ENCODE measurements at regions not wholly inside any gene's neighbourhood (a gene's known extent, or its start where the extent isn't known, plus 50 kb on each side); places are given as distances from the start of the nearest gene placed in this dataset.
"Not testable (repeated sequence)": the region's sequence is repeated elsewhere in the genome, so short reads cannot be mapped to it uniquely, and the experiment has no call there.

DNA sequence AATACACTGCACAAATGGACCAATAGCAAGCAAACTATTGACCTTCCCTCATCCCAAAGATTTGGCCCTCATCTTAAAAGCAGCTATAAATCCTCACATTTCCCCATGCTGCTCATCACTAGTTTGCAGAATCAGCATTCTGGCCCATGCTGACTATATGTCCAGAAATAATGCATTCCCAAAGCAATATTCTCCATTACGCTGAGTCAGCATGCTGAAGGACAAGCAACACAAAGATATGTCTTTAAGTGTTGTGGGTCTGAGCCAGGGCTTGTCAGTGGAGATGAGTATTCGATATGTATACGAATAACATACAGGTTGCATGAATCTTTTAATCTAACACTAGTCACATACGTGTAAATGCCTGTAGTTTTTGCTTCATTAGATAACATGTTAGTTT is 1045.0 kb upstream of the DDX18 start:
- DNase-seq (ENCODE audit: low read depth in 2 of 2), result no peak

DNA sequence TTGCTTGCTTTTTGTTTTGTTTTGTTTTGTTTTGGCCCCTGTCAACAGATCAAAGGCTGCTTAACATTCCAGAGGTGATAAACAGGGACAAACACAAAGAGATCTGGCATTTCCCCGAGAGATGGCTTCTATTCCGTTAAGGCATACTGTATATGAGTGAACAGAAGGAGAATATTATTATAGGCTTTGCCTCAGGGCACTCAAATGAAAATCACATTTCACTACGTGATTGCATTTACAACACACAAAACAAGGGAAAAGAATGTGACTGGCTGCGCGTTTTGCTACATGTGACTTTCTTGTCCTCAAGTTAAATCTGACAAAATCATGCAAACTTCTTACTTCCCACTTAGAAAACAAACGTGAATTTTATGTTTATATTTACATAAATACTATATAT is 1037.9 kb upstream of the DDX18 start:
- DNase-seq (ENCODE audit: low read depth in 2 of 2), result no peak

DNA sequence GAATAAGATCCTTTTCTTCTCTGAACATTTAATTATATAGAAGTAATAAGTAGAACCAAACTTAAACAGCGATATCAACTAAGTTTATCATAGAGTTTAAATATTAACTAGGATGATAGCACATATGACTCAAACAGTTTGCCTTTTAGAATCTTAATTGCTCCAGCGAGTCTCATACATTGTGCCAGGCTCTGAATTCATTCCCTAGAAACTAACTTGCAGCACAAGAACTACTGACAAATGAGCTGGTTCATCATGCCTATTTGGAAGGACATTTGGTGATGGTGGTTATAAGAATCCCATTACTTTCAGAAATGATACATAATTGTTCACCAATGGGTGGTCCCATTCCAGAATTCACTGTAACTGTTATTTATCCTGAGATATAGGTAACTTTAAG is 1026.6 kb upstream of the DDX18 start:
- no peak for DNase-seq (ENCODE audit: low read depth in 2 of 2)

DNA sequence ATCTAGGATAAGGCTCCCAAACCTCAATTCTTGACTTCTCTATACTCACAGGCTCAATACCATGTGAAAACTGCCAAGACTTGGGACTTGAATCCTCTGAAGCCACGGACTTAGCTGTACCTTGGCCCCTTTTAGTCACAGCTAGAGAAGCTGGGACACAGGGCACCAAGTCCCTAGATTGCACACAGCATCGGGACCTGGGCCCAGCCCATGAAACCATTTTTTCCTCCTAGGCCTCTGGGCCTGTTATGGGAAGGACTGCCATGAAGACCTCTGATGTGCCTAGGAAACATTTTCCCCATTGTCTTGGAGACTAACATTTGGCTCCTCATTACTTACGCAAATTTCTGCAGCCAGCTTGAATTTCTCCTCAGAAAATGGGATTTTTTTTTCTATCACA is 1011.8 kb upstream of the DDX18 start:
- DNase-seq (ENCODE audit: low read depth in 2 of 2), result no peak

DNA sequence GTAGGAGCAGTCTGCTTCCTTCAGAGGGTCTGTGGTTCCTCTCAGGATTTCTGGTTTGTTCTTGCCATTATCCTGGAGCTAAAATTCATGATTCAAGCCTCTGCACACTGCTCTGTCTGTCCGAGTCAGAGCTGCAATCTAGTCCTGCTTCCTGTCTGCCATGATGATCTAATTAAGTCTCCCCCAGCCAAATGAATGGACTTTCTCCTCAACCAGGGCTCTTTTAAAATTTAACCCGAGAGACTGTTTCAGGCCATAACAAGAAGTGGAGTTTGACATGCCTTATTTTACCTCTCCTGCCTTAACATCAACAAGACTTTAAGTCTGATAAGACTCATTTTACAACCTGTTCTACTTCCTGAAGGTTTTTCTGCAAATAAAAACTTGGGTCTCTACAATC is 1009.6 kb upstream of the DDX18 start:
- DNase-seq (ENCODE audit: low read depth in 2 of 2), result no peak

DNA sequence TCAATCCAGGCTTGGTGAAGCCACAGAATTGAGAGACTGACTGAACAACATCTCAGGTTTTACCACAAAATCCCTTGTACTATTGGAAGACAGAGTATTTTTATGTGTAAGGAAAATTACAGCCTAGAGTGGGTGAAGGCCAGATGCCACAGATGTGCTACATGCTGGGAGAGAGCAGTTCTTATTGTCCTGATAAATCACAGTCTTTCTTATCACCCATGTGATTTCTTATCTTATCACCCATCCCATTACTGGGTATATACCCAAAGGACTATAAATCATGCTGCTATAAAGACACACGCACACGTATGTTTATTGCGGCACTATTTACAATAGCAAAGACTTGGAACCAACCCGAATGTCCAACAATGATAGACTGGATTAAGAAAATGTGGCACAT is 1008.0 kb upstream of the DDX18 start:
- not testable (repeated sequence) for DNase-seq (ENCODE audit: low read depth in 2 of 2)

DNA sequence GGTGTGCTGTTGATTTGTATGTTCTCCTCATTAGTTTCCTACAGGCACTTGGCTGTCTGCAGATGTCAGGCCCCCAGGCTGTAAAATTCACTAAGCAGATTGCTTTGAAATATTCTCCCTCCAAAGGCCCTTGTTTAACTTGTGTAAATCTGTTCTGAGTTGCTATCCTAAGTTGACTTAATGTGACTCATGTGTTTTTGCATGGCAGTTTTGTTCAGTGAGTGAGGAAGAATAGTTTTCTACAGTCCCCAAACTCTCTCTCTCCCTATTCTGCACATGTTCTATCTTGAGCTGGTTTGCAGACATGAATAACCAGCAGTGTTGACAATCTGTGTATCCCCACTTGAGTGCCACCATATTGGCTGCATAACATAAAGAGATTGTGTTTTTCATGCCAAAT is 1005.4 kb upstream of the DDX18 start:
- no peak for DNase-seq (ENCODE audit: low read depth in 2 of 2)

DNA sequence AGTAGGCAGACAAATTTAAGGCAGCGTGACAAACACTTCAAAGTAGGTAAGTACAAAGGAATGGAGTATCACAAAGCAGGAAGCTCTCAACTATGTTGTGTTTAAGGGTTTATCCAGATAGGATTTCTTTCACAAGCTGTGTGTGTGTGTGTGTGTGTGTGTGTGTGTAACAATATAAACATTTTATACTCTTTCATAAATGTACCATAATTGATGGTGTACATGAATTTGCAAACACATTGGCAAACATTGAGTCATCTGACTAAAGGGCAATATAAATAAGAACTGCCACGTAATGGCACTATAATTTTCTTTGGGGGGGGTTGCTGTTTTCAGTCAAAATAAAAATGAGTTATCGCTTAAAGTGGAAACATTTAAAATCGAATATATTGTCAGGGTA is 1004.4 kb upstream of the DDX18 start:
- no peak for DNase-seq (ENCODE audit: low read depth in 2 of 2)

DNA sequence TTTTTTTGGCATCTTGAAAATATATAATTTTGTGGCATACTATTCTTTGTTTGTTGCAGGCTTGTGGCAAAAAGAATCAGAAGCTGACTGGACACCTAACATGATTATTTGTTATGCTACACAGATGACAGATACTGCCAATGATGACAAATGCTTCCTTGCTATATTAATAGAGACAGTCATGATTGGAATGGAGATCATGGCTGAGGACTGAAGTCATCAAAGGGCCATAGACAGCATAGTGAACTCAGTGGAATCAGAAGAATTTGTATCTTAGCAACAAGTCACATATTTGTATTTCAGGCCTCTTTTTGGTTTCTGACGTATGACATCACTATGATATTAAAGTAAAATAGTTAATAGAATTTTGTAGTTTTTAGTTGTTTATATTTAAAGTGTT is 1003.8 kb upstream of the DDX18 start:
- no peak for DNase-seq (ENCODE audit: low read depth in 2 of 2)

DNA sequence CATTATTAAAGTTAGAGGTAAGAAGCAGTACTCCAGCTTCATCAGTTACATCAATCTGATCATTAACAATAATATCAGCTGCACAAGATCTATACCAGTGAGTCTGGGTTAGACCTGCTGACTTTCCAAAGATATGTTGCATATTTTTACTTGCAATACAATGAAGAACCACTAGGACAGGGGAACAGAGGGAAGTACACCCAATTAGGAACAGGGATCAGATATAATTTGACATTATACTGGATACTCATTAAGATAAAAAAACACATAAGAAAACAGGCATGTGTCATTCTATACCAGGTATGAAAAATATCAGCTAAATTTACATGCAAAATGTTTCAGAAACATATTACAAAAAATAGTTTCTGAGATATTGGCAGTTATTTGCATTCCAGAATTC is 995.1 kb upstream of the DDX18 start:
- no peak for DNase-seq (ENCODE audit: low read depth in 2 of 2)

DNA sequence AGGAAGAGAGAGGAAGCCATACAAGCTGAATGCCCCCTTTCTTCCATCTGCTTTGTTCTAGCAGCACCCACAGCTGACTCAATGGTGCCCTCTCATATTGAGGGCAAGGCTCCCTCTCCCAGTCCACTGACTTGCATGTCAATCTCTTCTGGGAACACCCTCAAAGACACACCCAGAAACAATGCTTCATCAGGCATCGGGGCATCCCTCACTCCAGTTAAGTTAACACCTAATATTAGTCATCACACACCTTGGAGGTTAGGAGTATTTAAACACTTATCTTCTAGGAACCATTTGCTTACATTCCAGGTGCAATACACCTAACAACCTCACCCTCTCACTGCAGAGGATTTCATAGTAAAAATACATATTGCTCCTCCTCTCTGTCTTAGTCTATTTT is 993.5 kb upstream of the DDX18 start:
- no peak for DNase-seq (ENCODE audit: low read depth in 2 of 2)

DNA sequence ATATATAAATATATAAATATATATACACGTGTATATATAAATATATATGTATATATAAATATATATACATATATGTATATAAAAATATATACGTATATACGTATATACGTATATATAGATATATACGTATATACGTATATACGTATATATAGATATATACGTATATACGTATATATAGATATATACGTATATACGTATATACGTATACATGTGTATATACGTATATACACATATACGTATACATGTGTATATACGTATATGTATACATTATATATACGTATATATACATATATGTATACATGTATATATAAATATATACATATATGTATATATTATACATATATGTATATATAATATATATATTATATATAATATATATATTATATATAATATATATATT is 984.9 kb upstream of the DDX18 start:
- not testable (repeated sequence) for DNase-seq (ENCODE audit: low read depth in 2 of 2)

DNA sequence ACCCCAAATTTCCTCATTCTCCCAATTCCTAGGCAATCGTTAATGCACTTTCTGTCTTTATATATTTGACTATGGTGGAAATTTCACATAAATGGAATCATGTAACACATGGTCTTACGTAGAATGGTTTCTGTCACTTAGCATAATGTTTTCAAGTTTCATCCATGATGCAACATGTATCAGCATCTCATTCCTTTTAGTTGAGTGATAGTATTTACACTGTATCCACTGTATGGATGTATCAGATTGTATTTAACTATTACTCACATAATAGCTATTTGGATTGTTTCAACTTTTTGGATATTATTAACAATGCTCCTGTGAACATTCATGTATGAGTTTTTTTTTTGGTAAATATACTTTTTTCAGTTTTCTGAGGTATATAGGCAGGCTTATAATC is 982.3 kb upstream of the DDX18 start:
- DNase-seq (ENCODE audit: low read depth in 2 of 2), result no peak

DNA sequence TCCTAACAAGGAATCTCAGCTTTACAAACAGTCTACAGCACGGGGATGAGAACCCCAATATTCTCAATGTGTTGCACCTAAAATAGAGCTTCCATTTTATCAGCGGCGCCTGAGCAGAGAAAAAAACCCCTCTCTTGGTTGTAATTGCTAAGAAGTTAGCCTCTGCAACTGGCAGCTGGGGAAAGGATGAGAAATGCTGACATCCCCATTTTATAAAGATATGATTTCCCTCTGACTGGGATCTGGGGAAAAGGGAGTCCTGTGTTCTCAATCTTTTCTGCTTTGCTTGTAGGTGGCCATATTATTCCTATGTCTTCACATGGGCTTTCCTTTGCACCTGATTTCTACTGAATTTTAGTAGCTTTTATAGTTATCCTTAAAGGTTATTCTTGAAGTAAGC is 981.4 kb upstream of the DDX18 start:
- DNase-seq (ENCODE audit: low read depth in 2 of 2), result no peak

DNA sequence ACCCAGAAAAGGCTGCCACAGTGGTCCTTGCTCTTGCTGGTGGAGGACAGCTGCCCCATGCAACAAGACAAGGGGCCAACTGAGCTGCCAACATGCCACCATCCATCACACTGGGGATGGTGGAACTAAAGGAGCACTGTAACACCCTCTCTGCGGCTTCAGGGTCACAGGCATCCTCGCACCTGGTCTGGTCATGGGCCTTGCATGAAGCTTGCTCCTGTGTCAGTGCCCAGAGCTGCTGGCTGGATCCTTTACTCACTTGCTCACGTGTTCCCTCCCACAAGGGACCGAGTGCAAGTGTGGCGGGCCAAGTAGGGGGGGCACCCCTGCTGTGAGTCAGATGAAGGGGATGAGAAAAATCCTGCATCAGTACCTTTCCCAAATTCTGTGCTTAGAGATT is 972.3 kb upstream of the DDX18 start:
- DNase-seq (ENCODE audit: low read depth in 2 of 2), result no peak

DNA sequence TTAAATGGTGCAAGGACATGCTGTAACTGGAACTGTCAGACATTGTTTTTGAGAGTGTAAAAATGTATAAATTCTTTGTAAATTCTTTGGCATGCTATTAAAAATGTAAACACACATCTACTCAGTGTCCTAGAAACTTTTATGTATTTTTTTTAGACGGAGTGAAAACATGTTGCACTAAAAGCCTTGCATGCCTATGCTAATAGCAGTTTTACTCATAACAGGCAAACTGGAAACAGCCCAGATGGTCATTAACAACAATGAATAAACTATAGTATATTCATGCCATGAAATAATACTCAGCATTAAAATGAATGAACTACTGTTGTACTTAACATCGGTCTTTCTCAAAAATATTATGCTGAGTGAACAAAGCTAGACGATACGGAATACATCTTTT is 954.8 kb upstream of the DDX18 start:
- DNase-seq (ENCODE audit: low read depth in 2 of 2), result no peak

DNA sequence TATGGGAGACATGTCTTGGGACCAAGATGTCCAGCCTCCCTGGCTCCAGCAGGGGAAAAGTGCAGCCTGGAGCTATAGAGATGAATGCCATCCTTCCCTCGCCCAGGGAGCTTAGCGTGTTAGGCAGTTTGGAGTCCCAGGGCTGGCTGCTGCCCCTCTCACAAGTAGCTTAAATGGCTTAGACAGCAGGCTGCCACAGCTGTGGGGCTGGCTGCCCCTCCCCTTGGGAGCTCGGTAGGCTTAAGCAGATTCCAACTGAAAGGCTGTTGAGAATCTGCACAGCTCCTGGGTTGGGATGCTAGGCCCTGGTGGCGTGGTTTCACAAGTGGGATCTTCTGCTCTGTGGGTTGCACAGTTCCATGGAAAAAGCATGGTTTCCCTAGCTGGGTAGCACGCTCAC is 940.5 kb upstream of the DDX18 start:
- DNase-seq (ENCODE audit: low read depth in 2 of 2), result no peak

DNA sequence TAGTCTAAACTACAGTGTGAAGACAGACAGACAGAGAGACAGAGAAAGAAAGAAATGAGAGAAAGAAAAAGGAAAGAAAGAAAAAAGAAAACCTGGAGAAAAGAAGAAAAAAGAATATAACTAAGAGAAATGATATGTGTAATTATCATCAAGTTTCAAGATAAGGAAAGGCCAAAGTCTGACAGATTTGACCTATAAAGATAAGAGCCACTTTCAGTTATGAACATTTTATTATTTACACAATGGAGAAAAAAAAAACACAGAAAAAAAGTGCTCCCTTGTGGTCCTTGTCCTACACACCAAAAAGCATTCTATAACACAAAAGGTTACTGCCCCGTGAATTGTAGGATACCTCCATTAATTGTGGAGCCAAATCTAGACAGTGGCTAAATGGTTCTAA is 937.2 kb upstream of the DDX18 start:
- no peak for DNase-seq (ENCODE audit: low read depth in 2 of 2)

DNA sequence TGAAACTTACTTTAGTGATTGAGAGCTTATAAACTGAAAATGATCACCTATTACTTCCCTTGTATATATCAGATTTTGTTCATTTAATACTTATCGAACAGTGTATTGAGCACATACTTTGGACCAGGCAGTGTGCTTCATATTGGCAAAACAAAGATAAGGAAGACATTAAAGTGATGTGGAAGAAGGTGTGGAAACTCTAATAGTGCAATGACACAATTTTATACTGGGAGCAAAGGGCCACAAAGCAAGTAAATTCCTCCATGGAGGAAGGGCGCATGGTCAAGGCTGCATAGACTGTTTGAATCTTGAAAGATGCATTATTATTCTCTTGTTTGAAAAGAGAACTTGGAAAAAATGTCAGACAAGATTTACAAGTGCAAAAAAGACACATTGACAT is 936.5 kb upstream of the DDX18 start:
- DNase-seq (ENCODE audit: low read depth in 2 of 2), result no peak

DNA sequence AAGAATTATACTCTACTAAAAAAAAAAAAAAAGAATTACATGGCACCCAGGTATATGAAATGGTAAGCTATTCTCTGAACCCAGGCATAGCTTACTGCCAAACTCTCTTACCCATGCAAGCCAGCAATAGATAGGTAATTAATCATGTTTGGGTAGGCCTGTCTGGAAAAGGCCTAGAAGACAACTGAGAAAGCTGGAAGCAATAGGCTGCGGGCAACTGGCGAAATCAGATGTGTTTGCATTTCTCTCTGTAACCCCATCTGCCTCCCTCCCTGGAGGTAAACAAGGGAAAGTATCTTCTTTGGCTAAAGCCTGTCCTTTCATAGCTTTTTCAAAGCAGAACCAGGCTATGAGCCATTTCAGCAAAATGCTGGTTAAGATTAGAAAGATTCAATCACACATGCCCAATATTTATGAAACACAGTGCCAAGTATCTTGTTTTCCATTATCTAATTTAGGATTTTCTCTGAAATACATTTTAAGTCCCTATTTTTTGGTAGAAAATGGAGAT is 934.8 kb upstream of the DDX18 start:
- no peak for DNase-seq (ENCODE audit: low read depth in 2 of 2)

DNA sequence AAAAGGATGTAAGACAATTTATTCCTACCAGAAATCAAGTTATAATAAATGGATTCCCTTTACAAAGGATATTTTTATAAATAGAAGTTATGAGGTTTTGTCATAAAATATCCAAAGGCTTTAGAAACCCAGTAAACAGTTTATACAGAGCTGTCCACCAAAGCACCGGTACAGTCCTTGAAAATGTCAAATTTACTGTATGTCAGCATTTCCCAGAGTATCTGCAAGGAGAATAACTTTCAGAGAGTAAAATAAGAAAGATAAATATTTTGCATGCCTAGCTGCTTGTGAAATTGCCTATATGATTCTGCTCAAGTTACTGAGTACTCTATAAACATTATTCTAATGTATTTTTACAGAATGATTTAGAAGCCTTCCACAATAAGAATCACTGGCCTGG is 923.3 kb upstream of the DDX18 start:
- no peak for DNase-seq (ENCODE audit: low read depth in 2 of 2)

DNA sequence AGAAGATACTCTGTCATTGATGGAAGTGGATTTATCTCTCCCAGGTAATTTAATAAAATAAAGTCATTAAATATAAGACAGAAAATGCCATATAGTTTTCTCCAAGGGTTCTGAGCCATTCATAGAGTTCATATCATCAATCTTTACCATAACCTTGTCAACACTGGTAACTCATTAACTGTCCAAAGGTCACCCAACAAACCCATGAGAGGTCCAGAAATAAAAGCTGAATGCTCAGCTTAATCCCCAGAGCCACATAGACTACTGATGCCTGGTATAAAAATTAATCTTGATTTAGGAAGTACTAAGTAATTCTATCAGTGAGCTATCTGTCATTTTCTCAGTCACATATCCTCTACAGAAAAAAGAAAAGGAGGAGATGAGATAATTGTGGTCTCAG is 903.0 kb upstream of the DDX18 start:
- no peak for DNase-seq (ENCODE audit: low read depth in 2 of 2)

DNA sequence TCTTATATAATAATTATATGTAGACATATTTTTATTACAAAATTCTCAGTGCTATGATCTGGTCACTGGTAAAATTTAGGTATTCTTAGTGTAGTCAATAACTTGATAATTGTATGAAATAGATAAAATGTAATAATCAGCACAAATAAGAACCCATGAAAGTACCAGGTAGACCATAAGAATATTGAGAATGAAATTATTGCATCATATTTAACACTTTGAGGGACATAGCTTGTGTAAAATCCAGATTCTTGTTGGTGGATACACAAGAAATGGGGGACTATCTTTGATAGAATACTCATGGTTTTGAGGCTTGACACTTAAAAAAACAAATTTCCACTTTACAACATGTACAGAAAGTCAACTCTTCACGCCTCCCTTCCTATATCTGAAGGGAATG is 898.8 kb upstream of the DDX18 start:
- DNase-seq (ENCODE audit: low read depth in 2 of 2), result no peak

DNA sequence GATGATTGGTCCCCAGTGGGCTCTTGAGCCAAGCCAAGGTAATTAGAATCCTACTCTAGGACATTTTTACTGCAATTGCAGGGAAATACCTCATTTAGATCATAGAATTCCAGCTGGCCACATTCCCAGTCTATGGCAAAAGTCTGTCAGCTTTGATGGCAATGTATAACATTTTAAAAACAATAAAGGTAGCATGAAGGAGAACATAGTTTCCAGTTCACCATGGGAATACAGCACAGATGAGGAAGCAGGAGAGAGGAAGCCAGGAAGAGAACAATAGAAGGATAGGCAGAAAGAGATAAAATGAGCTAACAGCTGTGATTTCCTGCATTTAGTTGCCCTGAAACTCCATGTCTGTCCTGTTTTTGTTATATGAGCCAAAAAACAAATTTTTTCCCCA is 897.3 kb upstream of the DDX18 start:
- no peak for DNase-seq (ENCODE audit: low read depth in 2 of 2)

DNA sequence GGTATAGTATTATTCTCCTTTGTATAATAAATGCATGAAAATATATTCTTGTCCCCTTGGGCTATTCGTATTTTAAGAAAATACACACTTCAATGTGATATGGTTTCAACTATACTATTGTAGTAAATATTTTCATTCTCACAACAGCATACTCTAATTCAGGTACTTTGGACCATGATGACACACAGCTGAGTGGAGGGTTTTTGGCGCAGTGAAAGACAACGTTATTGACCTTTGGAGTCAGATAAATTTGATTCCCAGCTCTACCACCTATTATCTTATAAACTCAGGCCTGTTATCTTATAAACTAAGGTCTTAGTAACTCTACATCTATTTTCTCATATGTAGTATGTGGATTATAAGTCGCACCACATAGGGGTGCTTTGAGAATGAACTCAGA is 895.9 kb upstream of the DDX18 start:
- no peak for DNase-seq (ENCODE audit: low read depth in 2 of 2)

All from stimulated activated CD8-positive, alpha-beta memory T cell treated with anti-CD3 and anti-CD28 coated beads, Interleukin-15, amount 100 ng/mL, for 48 hours (primary cell).